Caco-2 (cell line): ENCODE measurements at regions not wholly inside any gene's neighbourhood (a gene's known extent, or its start where the extent isn't known, plus 50 kb on each side); places are given as distances from the start of the nearest gene placed in this dataset.

ENCODE experiments used
- BruUV-seq: library from RNA; stranded (reverse); fragments of 400-500 nt; replicated peaks from 2 replicates; lab custom pipeline; 2021; lab: Mats Ljungman, UMichigan
- CTCF ChIA-PET: fragments of 300-600 bp; sonication (Branson Sonifier 250); formaldehyde crosslinking; loops from one replicate; lab custom pipeline; 2022; ENCODE audit warnings: antibody characterized with exemption; lab: Charles Lee
- POLR2A ChIA-PET: fragments of 300-600 bp; sonication (Branson Sonifier 250); formaldehyde crosslinking; loops from one replicate; lab custom pipeline; 2022; ENCODE audit warnings: antibody characterized with exemption; lab: Charles Lee
- DNase-seq, 2 experiments: peaks; one replicate each; pipeline versions ENCODE4 v3.0.0 to v3.0.0-alpha.2; 2020 to 2022
- H3K27me3 ChIP-seq: replicated peaks from 2 replicates; pipeline ENCODE4 v1.6.0; 2011; ENCODE audit warnings: low read length; ENCODE audit not compliant: control insufficient read depth, insufficient read depth
- H3K36me3 ChIP-seq: 2 replicates; pipeline ENCODE4 v1.5.1; 2011; ENCODE audit warnings: low read length; ENCODE audit not compliant: control insufficient read depth, insufficient read depth
- H3K4me1 ChIP-seq: fragments of 250-450 bp; sonication (Bioruptor Pico); 2 replicates; pipeline ENCODE4 v1.5.1; 2020; ENCODE audit warnings: mild to moderate bottlenecking
- H3K4me3 ChIP-seq: 2 replicates; pipeline ENCODE4 v1.5.1; 2011; ENCODE audit warnings: low read depth, mild to moderate bottlenecking, control low read depth, low read length
- H3K9me3 ChIP-seq: fragments of 250-450 bp; sonication (Bioruptor Pico); 2 replicates; pipeline ENCODE4 v1.5.1; 2020; ENCODE audit warnings: mild to moderate bottlenecking, moderate library complexity
- H3K27ac Mint-ChIP-seq: one replicate; pipeline ENCODE4 v1.8.0; 2022; ENCODE audit warnings: mixed read lengths; ENCODE audit not compliant: unreplicated experiment
- H3K27me3 Mint-ChIP-seq: one replicate; pipeline ENCODE4 v1.8.0; 2022; ENCODE audit warnings: mixed read lengths; ENCODE audit not compliant: insufficient read depth, unreplicated experiment
- H3K36me3 Mint-ChIP-seq: one replicate; pipeline ENCODE4 v1.8.0; 2022; ENCODE audit warnings: mild to moderate bottlenecking, mixed read lengths; ENCODE audit not compliant: insufficient read depth, unreplicated experiment
- H3K4me1 Mint-ChIP-seq: one replicate; pipeline ENCODE4 v1.8.0; 2022; ENCODE audit warnings: low read depth, mixed read lengths; ENCODE audit not compliant: unreplicated experiment
- H3K4me3 Mint-ChIP-seq: one replicate; pipeline ENCODE4 v1.8.0; 2022; ENCODE audit warnings: mild to moderate bottlenecking, moderate library complexity, mixed read lengths; ENCODE audit not compliant: unreplicated experiment
- H3K9me3 Mint-ChIP-seq: one replicate; pipeline ENCODE4 v1.8.0; 2022; ENCODE audit warnings: mixed read lengths; ENCODE audit not compliant: unreplicated experiment
- CTCF ChIP-seq, 2 experiments: fragments of 200-600 bp in 1 of 2; IDR thresholded peaks; 1 replicate in 1 of 2; 2 replicates in 1 of 2; pipeline versions ENCODE4 v1.5.1 to v1.8.0; 2011 to 2022; ENCODE audit warnings: antibody characterized with exemption in 1 of 2, control low read depth in 1 of 2, inconsistent platforms in 1 of 2, low read depth in 1 of 2, low read length in 1 of 2, mild to moderate bottlenecking in 1 of 2, moderate library complexity in 1 of 2; ENCODE audit not compliant: insufficient read depth in 1 of 2, severe bottlenecking in 1 of 2, unreplicated experiment in 1 of 2
- intact Hi-C: fragments of 100-400 bp; cut with micrococcal nuclease; formaldehyde crosslinking; loops from one replicate; pipeline ENCODE4 v1.10.0; 2022; ENCODE audit not compliant: unreplicated experiment

- H3K27me3 ChIP-seq: no peaks in the 10 kb centered on the region
- POLR2A ChIA-PET: no interaction called here
These were observed 204.8 kb downstream of the TTLL2 start for GRCh38 chr6:167529444-167530335.

GRCh38 chr6:167530951-167531350 lies 206.1 kb downstream of the TTLL2 start:
- Histone ChIP-seq H3K4me1 (no peaks in the 10 kb centered on the region), H3K9me3 (no peaks in the 10 kb centered on the region), H3K27me3 (no peaks in the 10 kb centered on the region), H3K36me3 (no peaks in the 10 kb centered on the region), H3K4me3 (no peak overlapping the region)
- Mint-ChIP-seq H3K4me1 (peaks cover 12% of the 10 kb centered on the region), H3K27ac (no peak overlapping the region), H3K36me3 (no peaks in the 10 kb centered on the region), H3K4me3 (no peak overlapping the region), H3K27me3 (no peaks in the 10 kb centered on the region), H3K9me3 (no peaks in the 10 kb centered on the region)
- intact Hi-C loops: no loop called here
- ChIA-PET CTCF (no interaction called here), POLR2A (no interaction called here)
- BruUV-seq: no TSS peak
- no peak for DNase-seq
- no peak for TF ChIP-seq CTCF (IDR thresholded peaks at IDR 0.05; ENCODE audit: insufficient read depth in 1 of 2, low read depth in 1 of 2, low read length in 1 of 2, severe bottlenecking in 1 of 2, unreplicated experiment in 1 of 2)

More at GRCh38 chr6:167529444-167530335, 204.8 kb downstream of the TTLL2 start:
- Mint-ChIP-seq H3K4me3 (no peak overlapping the region), H3K9me3 (no peaks in the 10 kb centered on the region), H3K4me1 (peaks cover 12% of the 10 kb centered on the region), H3K27ac (no peak overlapping the region), H3K27me3 (no peaks in the 10 kb centered on the region), H3K36me3 (no peaks in the 10 kb centered on the region)
- peak in 1 of 2 experiments; percentile 19 for DNase-seq
- no peak for TF ChIP-seq CTCF (IDR thresholded peaks at IDR 0.05; ENCODE audit: insufficient read depth in 1 of 2, low read depth in 1 of 2, low read length in 1 of 2, severe bottlenecking in 1 of 2, unreplicated experiment in 1 of 2)
- intact Hi-C loops: no loop called here
- H3K4me3 ChIP-seq: no peak overlapping the region
- CTCF ChIA-PET: no interaction called here
- no peaks in the 10 kb centered on the region for H3K9me3 ChIP-seq
- no peaks in the 10 kb centered on the region for H3K4me1 ChIP-seq
- no peaks in the 10 kb centered on the region for H3K36me3 ChIP-seq
- no TSS peak for BruUV-seq

- Histone ChIP-seq H3K4me3 (no peak overlapping the region), H3K4me1 (no peaks in the 10 kb centered on the region), H3K27me3 (no peaks in the 10 kb centered on the region), H3K9me3 (no peaks in the 10 kb centered on the region), H3K36me3 (no peaks in the 10 kb centered on the region)
- no TSS peak for BruUV-seq
- Mint-ChIP-seq H3K4me1 (peaks cover 12% of the 10 kb centered on the region), H3K4me3 (no peak overlapping the region), H3K36me3 (no peaks in the 10 kb centered on the region), H3K9me3 (no peaks in the 10 kb centered on the region), H3K27ac (no peak overlapping the region), H3K27me3 (no peaks in the 10 kb centered on the region)
- no peak for DNase-seq
- intact Hi-C loops: no loop called here
- CTCF ChIA-PET: no interaction called here
- POLR2A ChIA-PET: no interaction called here
- no peak for TF ChIP-seq CTCF (IDR thresholded peaks at IDR 0.05; ENCODE audit: insufficient read depth in 1 of 2, low read depth in 1 of 2, low read length in 1 of 2, severe bottlenecking in 1 of 2, unreplicated experiment in 1 of 2)
These were observed 207.8 kb downstream of the TTLL2 start for GRCh38 chr6:167532410-167533288.
